Inflammatory macrophage treated with lipopolysaccharide for 1 hour (primary cell): ENCODE measurements at regions not wholly inside any gene's neighbourhood (a gene's known extent, or its start where the extent isn't known, plus 50 kb on each side); places are given as distances from the start of the nearest gene placed in this dataset.
"Not testable (repeated sequence)": the region's sequence is repeated elsewhere in the genome, so short reads cannot be mapped to it uniquely, and the experiment has no call there.

Experiments used
- DNase-seq, 2 donors: peaks; one replicate each; pipeline ENCODE4 v3.0.0-alpha.2; 2020 to 2022

GRCh38 chr13:78060966-78061365 lies 142.3 kb upstream of the EDNRB start:
- no peak for DNase-seq

DNA sequence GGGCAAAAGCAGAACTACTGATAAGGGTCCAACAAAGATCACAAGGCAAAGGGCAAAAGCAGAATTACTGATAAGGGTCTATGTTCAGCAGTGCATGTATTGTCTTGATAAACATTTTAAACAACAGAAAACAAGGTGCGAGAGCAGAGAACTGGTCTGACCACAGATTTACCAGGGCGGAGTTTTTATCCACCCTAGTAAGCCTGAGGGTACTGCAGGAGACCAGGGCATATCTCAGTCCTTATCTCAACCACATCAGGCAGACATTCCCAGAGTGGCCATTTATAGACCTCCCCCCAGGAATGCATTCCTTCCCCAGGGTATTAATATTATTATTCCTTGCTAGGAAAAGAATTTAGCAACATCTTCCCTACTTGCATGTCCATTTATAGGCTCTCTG lies 138.2 kb upstream of the EDNRB start:
- not testable (repeated sequence) for DNase-seq

DNA sequence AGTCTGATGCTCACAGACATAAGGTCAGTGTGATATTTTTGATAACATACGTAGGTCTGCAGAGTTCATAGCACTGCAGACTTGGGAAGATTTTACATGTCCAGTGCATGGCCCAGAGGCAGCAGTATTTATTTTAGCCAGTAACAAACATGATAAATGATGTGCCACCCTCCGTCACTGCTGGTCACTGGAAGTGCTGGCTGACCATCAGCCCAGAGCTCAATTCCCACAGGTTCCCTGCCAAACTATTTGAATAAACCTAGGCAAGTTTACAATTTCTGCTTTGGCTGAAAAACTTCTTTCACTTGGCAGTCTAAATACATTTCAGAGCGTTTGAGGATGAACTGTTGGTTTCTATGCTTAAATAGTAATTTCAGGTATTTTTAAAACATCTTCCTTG lies 135.5 kb upstream of the EDNRB start:
- DNase-seq: no peak

- DNase-seq: no peak
Observed at GRCh38 chr13:78047151-78047550, 128.5 kb upstream of the EDNRB start.

- DNase-seq: no peak
Observed at GRCh38 chr13:78046331-78046730, 127.7 kb upstream of the EDNRB start.

DNA sequence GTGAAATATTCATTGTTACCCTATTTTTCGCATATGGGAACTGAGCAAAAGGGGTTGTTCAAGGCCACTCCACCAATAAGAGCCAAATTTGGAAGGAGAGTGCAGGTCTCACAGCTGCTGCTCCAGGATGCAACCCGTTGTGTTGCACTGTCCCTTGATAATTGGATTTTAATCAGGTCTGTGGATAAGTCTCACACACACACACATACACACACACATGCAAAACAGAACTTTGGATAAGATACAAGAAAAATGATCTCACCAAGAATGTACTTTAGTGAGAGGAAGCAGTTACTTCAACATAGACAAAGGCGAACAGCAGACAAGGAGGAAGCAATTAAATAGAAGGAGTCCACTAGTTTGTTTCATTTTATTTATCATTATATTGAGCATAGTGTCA lies 127.3 kb upstream of the EDNRB start:
- DNase-seq: no peak

DNA sequence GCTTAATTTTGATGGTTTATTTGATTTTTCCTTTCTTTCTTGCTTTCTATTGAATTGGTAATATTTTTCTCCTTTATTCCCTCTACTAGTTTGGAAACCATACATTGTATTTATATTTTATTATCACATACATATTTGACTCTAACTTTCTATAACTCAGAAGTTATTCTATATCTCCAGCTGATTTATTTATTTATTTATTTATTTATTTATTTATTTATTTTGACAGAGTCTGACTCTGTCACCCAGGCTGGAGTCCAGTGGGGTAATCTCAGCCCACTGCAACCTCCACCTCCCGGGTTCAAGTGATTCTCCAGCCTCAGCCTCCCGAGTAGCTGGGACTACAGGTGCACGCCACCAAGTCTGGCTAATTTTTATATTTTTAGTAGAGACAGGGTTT lies 122.7 kb upstream of the EDNRB start:
- DNase-seq: not testable (repeated sequence)

DNA sequence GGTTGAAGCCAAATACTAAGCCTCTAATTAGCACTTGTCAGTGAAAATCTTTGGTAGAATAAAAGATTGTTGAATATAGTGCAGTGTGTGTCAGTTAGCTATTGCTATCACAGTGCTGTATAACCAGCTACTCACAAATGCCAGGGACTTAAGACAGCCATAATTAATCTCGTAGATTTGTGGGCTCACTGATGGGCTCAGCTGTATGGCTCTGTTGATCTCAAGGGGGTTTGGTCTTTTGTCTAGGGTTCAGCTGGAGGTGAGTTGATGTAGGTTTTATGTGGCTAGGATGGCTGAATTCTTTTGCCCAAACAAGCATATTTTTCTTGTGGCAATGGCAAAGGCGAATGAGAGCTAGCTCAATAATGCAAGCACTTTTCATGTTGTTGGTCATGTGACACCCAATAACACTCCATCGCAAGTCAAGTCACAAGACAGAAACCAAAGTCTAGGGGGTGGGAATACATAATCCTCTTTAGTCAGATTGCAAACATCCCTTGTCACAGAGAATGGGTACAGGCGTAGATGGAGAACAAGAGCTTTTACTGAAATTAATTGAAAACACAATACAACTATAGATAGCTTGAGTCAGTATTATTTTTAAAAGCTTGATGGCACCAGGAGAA lies 121.7 kb upstream of the EDNRB start:
- DNase-seq: no peak

DNA sequence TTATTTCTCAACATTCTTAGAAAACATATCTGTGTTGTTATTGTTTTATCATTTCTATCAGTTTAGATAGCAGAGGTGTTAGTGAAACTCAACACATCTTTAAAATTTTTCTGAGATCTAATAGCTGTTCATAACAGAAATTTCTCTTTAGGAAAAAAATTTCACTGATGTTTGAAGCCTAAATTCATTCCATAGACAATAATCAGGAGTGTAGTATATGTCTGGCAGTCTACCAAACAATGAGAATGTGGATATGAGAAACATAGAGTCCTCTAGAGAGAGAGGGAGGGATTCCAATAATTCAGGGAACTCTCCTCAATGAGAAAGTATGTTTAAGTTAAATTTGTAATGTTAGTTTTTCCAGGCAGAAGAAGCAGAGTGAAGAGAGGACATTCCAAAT lies 118.2 kb upstream of the EDNRB start:
- no peak for DNase-seq

DNA sequence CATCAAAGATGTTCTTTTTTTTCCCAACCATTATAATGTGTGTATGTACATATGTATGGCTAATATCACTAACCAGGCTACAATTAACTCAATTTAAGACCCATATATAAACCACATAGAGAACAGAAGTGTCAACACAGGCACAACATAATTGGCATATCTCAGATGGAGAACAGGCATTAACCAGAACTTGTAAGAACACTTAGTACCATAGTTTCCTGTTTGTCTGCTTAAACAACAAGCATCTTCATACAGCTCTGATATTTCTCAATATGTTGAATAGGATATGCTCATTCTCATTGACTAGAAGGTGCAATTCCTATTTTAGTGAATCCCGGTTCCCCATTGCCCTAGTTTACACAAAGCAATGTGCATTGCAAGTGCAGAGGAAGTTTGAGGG lies 116.9 kb upstream of the EDNRB start:
- DNase-seq: no peak

DNA sequence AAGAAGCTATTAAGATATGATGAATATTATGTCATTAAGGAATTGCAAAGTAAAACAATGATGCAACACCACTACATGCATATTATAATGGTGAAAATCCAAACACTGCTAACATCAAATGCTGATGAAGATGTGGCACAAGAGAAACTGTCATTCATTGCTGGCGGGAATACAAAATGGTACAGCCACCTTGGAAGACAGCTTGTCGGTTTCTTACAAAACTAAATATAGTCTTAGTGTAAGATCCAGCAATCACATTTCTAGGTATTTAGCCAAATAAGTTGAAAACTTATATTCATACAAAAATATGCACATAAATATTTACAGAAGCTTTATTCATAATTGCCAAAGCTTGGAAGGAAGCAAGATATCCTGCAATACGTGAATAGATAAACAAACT lies 114.9 kb upstream of the EDNRB start:
- DNase-seq: no peak

GRCh38 chr13:78032132-78032531 lies 113.5 kb upstream of the EDNRB start:
- DNase-seq: no peak

DNA sequence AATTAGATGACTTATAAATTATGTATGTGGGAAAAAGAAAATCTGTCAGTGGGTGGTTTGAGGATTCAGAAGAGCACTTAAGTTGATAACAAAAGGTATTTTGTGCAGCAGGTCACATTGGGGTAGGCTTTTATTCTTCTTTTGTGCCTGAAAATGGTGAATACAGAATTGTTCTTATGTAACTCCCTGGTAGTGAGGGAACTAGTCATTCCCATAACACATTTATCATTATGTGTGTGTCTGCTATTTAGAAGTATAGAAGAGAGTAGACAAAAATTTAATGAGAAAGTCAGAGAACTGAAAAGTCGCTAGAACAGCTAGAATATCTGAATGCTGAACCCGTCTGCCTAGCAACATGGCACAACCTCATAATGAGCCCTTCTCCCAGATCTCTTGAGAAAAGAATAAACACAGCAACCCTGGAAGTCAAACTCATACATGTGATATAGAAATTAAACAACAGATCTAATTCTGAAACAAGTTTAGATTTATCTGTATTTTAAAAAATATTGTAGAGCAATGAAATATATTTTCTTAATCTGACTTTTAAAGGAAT lies 111.8 kb upstream of the EDNRB start:
- no peak for DNase-seq

DNA sequence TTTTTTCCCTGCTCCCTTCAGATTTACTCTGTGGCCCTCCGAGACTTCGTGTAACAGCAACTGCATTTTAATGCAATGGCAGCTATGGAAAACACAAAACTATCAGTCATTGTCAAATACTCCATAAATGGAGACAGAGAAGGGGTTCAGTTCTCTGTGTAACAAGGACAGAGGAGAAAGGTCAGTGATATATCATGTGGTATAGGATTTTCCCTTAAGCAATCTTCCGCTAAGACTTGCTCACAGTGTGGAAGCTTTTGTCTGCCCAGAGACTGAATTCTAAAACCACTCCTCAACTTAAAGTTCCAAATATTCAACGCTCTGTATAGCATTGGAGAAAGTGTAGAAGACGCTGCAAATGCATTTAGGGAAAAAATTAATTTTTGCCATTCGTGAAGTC lies 111.3 kb upstream of the EDNRB start:
- DNase-seq: no peak

- DNase-seq: no peak
Observed at GRCh38 chr13:78028960-78029359, 110.3 kb upstream of the EDNRB start.

DNA sequence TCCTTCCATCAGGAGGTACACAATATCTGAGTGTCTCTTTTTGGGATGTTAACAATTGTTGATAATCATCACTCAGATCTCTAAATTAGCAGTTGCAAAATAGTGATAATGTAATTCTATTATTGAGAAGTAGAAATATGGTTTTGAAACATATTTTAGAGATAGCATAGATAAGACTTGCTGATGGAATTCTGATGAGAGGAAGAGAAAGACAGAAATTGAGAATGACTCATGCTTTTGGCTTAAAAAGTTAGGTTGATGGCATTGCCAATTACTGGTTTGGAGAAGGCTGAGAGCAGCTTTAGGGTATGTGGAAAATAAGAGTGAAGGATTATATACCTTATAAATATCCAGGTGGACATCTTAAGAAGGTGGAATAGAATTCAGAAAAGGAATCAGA lies 106.4 kb upstream of the EDNRB start:
- DNase-seq: no peak

- DNase-seq: peak; percentile 71 to 83
Observed at GRCh38 chr13:78022164-78022877, 103.7 kb upstream of the EDNRB start.

GRCh38 chr13:78020861-78021260 lies 102.2 kb upstream of the EDNRB start:
- DNase-seq: no peak

GRCh38 chr13:78015782-78016181 lies 97.2 kb upstream of the EDNRB start:
- peak; percentile 65 to 80 for DNase-seq

DNA sequence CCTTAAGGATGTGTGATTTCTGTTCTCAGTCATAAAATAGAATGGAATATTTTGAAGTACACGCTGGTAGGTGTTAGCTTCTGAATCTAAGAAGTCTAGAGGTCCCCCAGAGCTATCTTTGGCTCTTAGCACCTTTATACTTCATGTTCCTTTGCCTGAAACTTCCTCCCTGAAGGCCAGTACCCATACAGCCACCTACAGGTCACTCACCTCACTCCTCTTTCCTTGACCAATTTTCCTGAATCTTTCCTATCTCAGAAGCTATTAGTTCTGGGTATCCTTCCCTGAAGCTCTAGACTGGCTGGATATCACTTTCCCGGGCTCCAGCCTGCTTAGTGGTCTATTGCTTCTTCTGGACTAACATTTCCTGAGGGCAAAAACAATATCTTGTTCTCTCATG lies 93.4 kb upstream of the EDNRB start:
- DNase-seq: no peak

DNA sequence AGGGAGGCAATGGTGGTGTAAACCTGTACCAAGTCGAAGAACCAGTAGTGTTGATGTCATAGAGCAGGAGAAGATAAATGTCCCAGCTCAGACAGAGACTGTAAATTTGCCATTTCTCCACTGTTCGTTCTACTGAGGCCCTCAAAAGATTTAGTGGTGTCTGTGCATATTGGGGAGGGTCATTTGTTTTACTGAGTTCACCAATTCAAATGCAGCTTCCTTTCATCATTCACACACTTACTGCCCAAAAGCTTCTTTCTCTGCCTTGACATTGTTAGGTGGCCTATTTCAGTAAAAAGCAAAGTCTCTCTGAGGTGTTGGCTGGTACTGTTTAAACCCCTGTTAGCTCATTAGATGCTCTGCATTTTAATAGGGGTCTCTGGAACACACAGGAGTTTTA lies 86.2 kb upstream of the EDNRB start:
- no peak for DNase-seq

GRCh38 chr13:77999746-78000145 lies 81.1 kb upstream of the EDNRB start:
- DNase-seq: peak in 1 of 2 donors; percentile 75

DNA sequence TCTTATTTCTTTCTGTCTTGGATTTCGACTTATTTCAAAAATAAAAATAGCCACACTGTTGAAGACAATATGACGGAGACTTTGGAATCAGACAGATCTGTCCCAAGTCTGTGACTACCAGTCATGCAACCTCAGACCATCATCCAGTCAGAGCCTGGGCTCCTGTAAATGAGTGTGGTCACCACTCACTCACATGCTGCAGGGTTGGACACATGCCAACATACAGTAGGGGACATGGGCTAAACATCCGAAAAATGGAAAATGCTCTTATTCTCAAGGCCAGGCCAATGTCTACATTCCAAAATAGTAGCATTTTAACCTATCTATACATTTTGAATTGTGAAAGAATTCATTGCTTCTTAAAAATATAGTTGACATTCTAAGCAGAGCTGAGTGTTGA lies 75.5 kb upstream of the EDNRB start:
- no peak for DNase-seq

GRCh38 chr13:77991003-77991402 lies 72.4 kb upstream of the EDNRB start:
- DNase-seq: no peak

GRCh38 chr13:77989281-77989680 lies 70.7 kb upstream of the EDNRB start:
- DNase-seq: no peak
